ENCODE measurements at regions not wholly inside any gene's neighbourhood (a gene's known extent, or its start where the extent isn't known, plus 50 kb on each side); places are given as distances from the start of the nearest gene placed in this dataset.

GRCh38 chr5:166532456-166533220 lies 1758.8 kb upstream of the WWC1 start:
- Histone ChIP-seq H3K23ac (ENCODE audit: low read length in 2 of 2) (no peak overlapping the region), H2BK120ac (ENCODE audit: low read depth, low read length) (no peak overlapping the region), H3K4ac (ENCODE audit: low read depth in 1 of 2, low read length in 2 of 2) (no peak overlapping the region), H3K27me3 (ENCODE audit: control insufficient read depth in 1 of 2, insufficient read depth in 1 of 2, low read length in 2 of 2) (no peaks in the 10 kb centered on the region), H3K4me2 (ENCODE audit: low read length, poor library complexity, severe bottlenecking) (no peak overlapping the region), H4K8ac (ENCODE audit: low read length) (no peak overlapping the region), H3K4me1 (ENCODE audit: control insufficient read depth, insufficient read depth, low read depth, low read length) (no peaks in the 10 kb centered on the region), H3K79me1 (replicated peaks; ENCODE audit: low read length, poor library complexity, severe bottlenecking) (no peaks in the 10 kb centered on the region), H2BK5ac (ENCODE audit: low read depth, low read length, poor library complexity, severe bottlenecking) (no peak overlapping the region), H2BK12ac (ENCODE audit: low read length in 2 of 2) (no peak overlapping the region), H3K36me3 (ENCODE audit: control insufficient read depth in 1 of 2, insufficient read depth in 2 of 2, low read depth in 1 of 2, low read length in 2 of 2) (no peaks in the 10 kb centered on the region), H3K4me3 (ENCODE audit: insufficient read depth in 1 of 2, low read depth in 1 of 2, low read length in 2 of 2) (no peak overlapping the region), H2AFZ (ENCODE audit: low read depth, low read length) (no peak overlapping the region), H2AK5ac (ENCODE audit: low read length, severe bottlenecking) (no peak overlapping the region), H3K9me3 (ENCODE audit: control insufficient read depth, low read length) (peaks cover 6% of the 10 kb centered on the region), H4K91ac (ENCODE audit: low read length) (no peak overlapping the region), H3K18ac (ENCODE audit: low read depth in 1 of 2, low read length in 2 of 2) (no peak overlapping the region), H3K14ac (ENCODE audit: low read length in 2 of 2) (no peak overlapping the region), H3K9ac (ENCODE audit: low read length) (no peak overlapping the region), H2BK15ac (ENCODE audit: low read depth, poor library complexity, severe bottlenecking) (no peak overlapping the region), H3K27ac (ENCODE audit: low read length, poor library complexity, severe bottlenecking) (no peak overlapping the region)
- 89% methylated on average over 3 of the region's 5 CpGs for WGBS
- no peak for DNase-seq

- Histone ChIP-seq H3K4me1 (ENCODE audit: control insufficient read depth, insufficient read depth, low read depth, low read length) (no peaks in the 10 kb centered on the region), H3K36me3 (ENCODE audit: control insufficient read depth in 1 of 2, insufficient read depth in 2 of 2, low read depth in 1 of 2, low read length in 2 of 2) (no peaks in the 10 kb centered on the region), H2AFZ (ENCODE audit: low read depth, low read length) (no peak overlapping the region), H3K4me2 (ENCODE audit: low read length, poor library complexity, severe bottlenecking) (no peak overlapping the region), H4K91ac (ENCODE audit: low read length) (no peak overlapping the region), H2BK5ac (ENCODE audit: low read depth, low read length, poor library complexity, severe bottlenecking) (no peak overlapping the region), H3K27ac (ENCODE audit: low read length, poor library complexity, severe bottlenecking) (no peak overlapping the region), H2BK12ac (ENCODE audit: low read length in 2 of 2) (no peak overlapping the region), H3K79me1 (replicated peaks; ENCODE audit: low read length, poor library complexity, severe bottlenecking) (no peaks in the 10 kb centered on the region), H3K4ac (ENCODE audit: low read depth in 1 of 2, low read length in 2 of 2) (no peak overlapping the region), H2BK15ac (ENCODE audit: low read depth, poor library complexity, severe bottlenecking) (no peak overlapping the region), H3K18ac (ENCODE audit: low read depth in 1 of 2, low read length in 2 of 2) (no peak overlapping the region), H3K9ac (ENCODE audit: low read length) (no peak overlapping the region), H3K23ac (ENCODE audit: low read length in 2 of 2) (no peak overlapping the region), H2AK5ac (ENCODE audit: low read length, severe bottlenecking) (no peak overlapping the region), H3K4me3 (ENCODE audit: insufficient read depth in 1 of 2, low read depth in 1 of 2, low read length in 2 of 2) (no peak overlapping the region), H4K8ac (ENCODE audit: low read length) (no peak overlapping the region), H3K27me3 (ENCODE audit: control insufficient read depth in 1 of 2, insufficient read depth in 1 of 2, low read length in 2 of 2) (no peaks in the 10 kb centered on the region), H3K9me3 (ENCODE audit: control insufficient read depth, low read length) (peaks cover 10% of the 10 kb centered on the region), H2BK120ac (ENCODE audit: low read depth, low read length) (no peak overlapping the region), H3K14ac (ENCODE audit: low read length in 2 of 2) (no peak overlapping the region)
- WGBS, result 92% methylated on average over 2 of the region's 3 CpGs
- DNase-seq, result no peak
These were observed 1755.8 kb upstream of the WWC1 start for GRCh38 chr5:166535641-166536040.

GRCh38 chr5:166540156-166540555 lies 1751.3 kb upstream of the WWC1 start:
- Histone ChIP-seq H3K27me3 (ENCODE audit: control insufficient read depth in 1 of 2, insufficient read depth in 1 of 2, low read length in 2 of 2) (no peaks in the 10 kb centered on the region), H2AFZ (ENCODE audit: low read depth, low read length) (no peak overlapping the region), H2BK12ac (ENCODE audit: low read length in 2 of 2) (no peak overlapping the region), H4K8ac (ENCODE audit: low read length) (no peak overlapping the region), H2AK5ac (ENCODE audit: low read length, severe bottlenecking) (no peak overlapping the region), H3K9ac (ENCODE audit: low read length) (no peak overlapping the region), H3K14ac (ENCODE audit: low read length in 2 of 2) (no peak overlapping the region), H3K23ac (ENCODE audit: low read length in 2 of 2) (no peak overlapping the region), H2BK15ac (ENCODE audit: low read depth, poor library complexity, severe bottlenecking) (no peak overlapping the region), H3K4me3 (ENCODE audit: insufficient read depth in 1 of 2, low read depth in 1 of 2, low read length in 2 of 2) (no peak overlapping the region), H4K91ac (ENCODE audit: low read length) (no peak overlapping the region), H3K4ac (ENCODE audit: low read depth in 1 of 2, low read length in 2 of 2) (no peak overlapping the region), H3K36me3 (ENCODE audit: control insufficient read depth in 1 of 2, insufficient read depth in 2 of 2, low read depth in 1 of 2, low read length in 2 of 2) (no peaks in the 10 kb centered on the region), H2BK120ac (ENCODE audit: low read depth, low read length) (no peak overlapping the region), H3K27ac (ENCODE audit: low read length, poor library complexity, severe bottlenecking) (no peak overlapping the region), H3K9me3 (ENCODE audit: control insufficient read depth, low read length) (peaks cover 10% of the 10 kb centered on the region), H2BK5ac (ENCODE audit: low read depth, low read length, poor library complexity, severe bottlenecking) (no peak overlapping the region), H3K4me1 (ENCODE audit: control insufficient read depth, insufficient read depth, low read depth, low read length) (no peaks in the 10 kb centered on the region), H3K4me2 (ENCODE audit: low read length, poor library complexity, severe bottlenecking) (no peak overlapping the region), H3K79me1 (replicated peaks; ENCODE audit: low read length, poor library complexity, severe bottlenecking) (no peaks in the 10 kb centered on the region), H3K18ac (ENCODE audit: low read depth in 1 of 2, low read length in 2 of 2) (no peak overlapping the region)
- WGBS, result 74% methylated on average over 2 of the region's 2 CpGs
- no peak for DNase-seq

- no peaks in the 10 kb centered on the region for H3K36me3 ChIP-seq (ENCODE audit: control insufficient read depth in 1 of 2, insufficient read depth in 2 of 2, low read depth in 1 of 2, low read length in 2 of 2)
- H2BK15ac ChIP-seq (ENCODE audit: low read depth, poor library complexity, severe bottlenecking), result no peak overlapping the region
- H4K91ac ChIP-seq (ENCODE audit: low read length), result no peak overlapping the region
- no peak overlapping the region for H3K23ac ChIP-seq (ENCODE audit: low read length in 2 of 2)
- H3K9ac ChIP-seq (ENCODE audit: low read length), result no peak overlapping the region
- no peak overlapping the region for H2BK5ac ChIP-seq (ENCODE audit: low read depth, low read length, poor library complexity, severe bottlenecking)
- 64% methylated on average over 2 of the region's 2 CpGs for WGBS
- DNase-seq, result no peak
- H3K27me3 ChIP-seq (ENCODE audit: control insufficient read depth in 1 of 2, insufficient read depth in 1 of 2, low read length in 2 of 2), result no peaks in the 10 kb centered on the region
- no peak overlapping the region for H3K18ac ChIP-seq (ENCODE audit: low read depth in 1 of 2, low read length in 2 of 2)
- no peak overlapping the region for H3K14ac ChIP-seq (ENCODE audit: low read length in 2 of 2)
- H2AK5ac ChIP-seq (ENCODE audit: low read length, severe bottlenecking), result no peak overlapping the region
- no peak overlapping the region for H4K8ac ChIP-seq (ENCODE audit: low read length)
- no peaks in the 10 kb centered on the region for H3K79me1 ChIP-seq (replicated peaks; ENCODE audit: low read length, poor library complexity, severe bottlenecking)
- peaks cover 9% of the 10 kb centered on the region for H3K9me3 ChIP-seq (ENCODE audit: control insufficient read depth, low read length)
- no peak overlapping the region for H3K27ac ChIP-seq (ENCODE audit: low read length, poor library complexity, severe bottlenecking)
- H2BK12ac ChIP-seq (ENCODE audit: low read length in 2 of 2), result no peak overlapping the region
- H2AFZ ChIP-seq (ENCODE audit: low read depth, low read length), result no peak overlapping the region
- H3K4me3 ChIP-seq (ENCODE audit: insufficient read depth in 1 of 2, low read depth in 1 of 2, low read length in 2 of 2), result no peak overlapping the region
- H3K4me1 ChIP-seq (ENCODE audit: control insufficient read depth, insufficient read depth, low read depth, low read length), result no peaks in the 10 kb centered on the region
- no peak overlapping the region for H2BK120ac ChIP-seq (ENCODE audit: low read depth, low read length)
- H3K4me2 ChIP-seq (ENCODE audit: low read length, poor library complexity, severe bottlenecking), result no peak overlapping the region
- H3K4ac ChIP-seq (ENCODE audit: low read depth in 1 of 2, low read length in 2 of 2), result no peak overlapping the region
These were observed 1740.1 kb upstream of the WWC1 start for GRCh38 chr5:166551384-166551783.
